HG03575 (cell line): ENCODE measurements at regions not wholly inside any gene's neighbourhood (a gene's known extent, or its start where the extent isn't known, plus 50 kb on each side); places are given as distances from the start of the nearest gene placed in this dataset.
"Not testable (repeated sequence)": the region's sequence is repeated elsewhere in the genome, so short reads cannot be mapped to it uniquely, and the experiment has no call there.

Source experiments
- ATAC-seq: cut with Tn5 transposase; IDR thresholded peaks from one replicate; pipeline ENCODE4 v1.9.1; 2021; ENCODE audit not compliant: unreplicated experiment, insufficient number of reproducible peaks, low FRiP score; ENCODE audit errors: extremely low read depth

DNA sequence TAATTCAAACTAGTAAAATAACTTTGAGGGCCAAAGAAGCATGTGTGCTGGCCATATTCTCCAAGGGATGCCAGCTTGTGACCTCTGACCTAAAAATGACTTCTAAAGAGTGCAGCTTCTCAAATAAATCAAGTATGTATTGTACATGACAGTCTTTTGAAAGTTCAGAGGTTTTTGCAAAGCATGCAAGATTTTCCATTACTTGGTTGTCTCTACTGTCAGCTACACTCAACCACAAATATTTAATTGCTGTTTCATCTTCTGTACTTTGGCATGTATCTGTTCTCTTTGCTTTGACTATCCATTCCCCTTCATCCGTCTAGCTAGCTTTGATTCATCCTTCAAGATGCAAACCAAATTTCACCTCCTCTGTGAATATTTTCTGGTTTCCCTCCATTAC is 121.9 kb upstream of the HS3ST2 start:
- ATAC-seq: no peak

DNA sequence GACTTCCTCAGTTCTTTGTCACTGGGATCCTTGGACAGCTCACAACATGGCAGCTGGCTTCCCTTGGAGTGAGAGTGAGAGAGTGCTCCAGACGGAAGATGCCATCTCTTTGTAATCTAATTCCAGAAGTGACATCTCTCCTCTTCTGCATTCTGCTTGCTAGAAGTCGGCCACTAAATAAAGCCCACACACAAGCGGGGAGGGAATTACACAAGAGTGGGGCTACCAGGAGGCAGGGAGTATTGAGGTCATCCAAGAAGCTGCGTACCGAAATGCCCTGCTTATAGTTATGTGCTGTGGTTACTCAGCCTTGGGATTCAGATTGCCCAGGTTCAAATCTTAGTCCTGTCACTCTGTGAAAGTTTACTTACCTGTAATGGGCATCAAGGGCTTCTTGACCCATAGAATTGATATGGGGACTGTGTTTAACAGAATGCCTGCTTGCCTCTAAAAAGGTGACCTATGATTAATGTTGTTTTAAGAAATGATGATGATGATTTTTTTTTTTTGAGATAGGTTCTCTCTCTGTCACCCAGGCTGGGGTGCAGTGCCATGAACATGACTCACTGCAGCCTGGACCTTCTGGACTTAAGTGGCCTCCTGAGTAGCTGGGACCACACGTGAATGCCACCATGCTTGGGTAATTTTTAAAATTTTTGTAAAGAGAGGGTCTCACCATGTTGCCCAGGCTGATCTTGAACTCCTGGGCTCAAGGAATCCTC is 120.9 kb upstream of the HS3ST2 start:
- ATAC-seq: no peak

DNA sequence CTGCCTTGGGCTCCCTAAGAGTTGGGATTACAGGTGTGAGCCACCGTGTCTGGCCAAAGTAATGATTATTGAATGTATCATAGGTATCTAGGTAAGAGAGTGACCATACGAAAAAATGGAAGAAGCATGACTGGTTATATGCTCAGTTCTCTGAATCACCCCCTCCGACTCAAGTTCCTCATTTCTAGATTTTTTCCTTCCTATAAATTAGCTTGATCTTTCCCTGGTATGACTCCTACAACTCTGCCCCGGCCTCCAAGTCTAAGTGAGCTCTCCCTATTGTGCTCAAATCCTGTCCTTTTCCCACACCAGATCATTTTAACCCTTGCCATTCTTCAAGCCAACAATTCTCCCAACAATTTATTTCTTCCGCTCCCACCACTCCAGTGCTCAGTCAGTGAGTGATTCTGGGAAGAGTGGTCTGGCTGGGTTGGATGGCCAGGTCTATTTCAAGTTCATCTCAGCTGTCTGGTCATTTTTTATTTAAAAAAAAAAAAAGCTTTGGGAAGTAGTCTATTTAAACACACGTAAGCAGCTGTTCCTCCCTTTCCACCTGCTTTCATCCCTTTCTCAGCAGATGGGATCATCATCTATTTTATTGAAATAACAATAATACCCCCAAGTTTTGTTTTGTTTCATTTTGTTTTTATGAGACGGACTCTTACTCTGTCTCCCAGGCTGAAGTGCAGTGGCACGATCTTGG is 120.2 kb upstream of the HS3ST2 start:
- no peak for ATAC-seq

DNA sequence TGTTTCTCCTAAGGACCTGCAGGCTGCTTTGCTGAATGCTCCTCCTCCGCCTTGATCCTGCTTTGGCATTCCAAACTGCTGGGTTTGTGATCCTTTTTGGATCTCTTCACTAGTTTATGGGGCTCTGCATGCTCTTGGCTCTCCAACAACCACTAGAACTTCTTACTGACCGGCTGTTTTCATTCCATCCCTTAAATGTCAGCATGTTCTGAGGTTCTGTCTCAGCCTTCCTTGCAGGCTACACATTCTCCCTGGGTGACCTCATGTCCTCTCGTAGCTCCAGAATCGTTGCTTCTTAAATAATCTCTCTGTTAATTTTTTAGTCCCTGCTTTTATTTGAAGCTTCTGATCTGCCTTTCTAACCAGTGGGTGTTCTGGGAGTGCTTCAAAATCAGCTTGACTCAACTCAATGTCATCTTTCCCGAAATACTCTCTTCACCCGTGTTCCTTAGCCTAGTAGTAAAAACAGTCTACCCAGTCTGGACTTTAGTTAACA is 119.0 kb upstream of the HS3ST2 start:
- ATAC-seq: no peak

DNA sequence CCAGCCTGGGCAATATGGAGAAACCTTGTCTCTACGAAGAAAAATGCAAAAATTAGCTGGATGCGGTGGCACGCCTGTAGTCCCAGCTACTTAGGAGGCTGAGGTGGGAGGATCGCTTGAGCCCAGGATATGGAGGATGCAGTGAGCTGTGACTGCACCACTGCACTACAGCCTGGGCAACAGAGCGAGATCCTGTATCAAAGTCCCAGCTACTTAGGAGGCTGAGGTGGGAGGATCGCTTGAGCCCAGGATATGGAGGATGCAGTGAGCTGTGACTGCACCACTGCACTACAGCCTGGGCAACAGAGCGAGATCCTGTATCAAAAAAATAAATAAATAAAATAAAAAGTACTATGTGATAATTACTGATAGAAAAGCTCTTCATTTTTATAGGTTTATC is 118.2 kb upstream of the HS3ST2 start:
- ATAC-seq: not testable (repeated sequence)

DNA sequence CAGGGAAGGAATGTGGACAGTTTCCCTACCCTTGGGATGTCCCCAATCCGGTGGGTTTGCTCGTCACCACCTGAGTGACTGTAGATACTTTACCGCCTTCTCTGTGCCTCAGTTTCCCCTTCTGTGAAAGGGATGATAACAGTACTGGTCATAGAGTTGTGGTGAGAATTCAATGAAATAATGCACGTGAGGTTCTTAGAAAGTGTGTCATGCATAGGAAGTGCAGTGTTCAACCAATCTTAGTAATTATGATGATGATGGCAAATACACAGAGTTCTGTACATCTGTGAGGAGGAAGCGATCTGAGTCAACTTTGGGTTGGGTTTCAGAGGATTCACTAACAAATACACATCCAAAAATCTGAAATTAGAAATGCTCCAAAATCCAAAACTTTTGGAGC is 114.6 kb upstream of the HS3ST2 start:
- ATAC-seq: no peak

DNA sequence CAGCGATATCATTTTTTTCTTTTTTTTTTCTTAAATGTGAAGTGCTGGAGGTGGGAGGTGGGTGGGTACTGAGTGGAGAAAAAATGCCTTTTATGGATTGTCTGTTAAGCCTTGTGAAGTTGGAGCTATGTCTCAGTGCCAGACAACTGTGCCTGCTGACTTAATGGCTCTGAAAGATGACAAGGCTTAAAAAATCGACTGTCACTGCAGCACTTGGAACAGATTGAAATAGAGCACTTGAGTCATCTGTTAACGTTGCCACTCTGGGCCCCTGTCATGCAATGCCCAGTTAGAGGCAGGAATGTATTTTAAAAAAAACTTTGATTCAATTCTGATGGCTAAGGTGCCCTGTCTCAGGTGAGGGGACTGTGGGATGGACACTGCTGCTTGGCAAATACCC is 108.2 kb upstream of the HS3ST2 start:
- ATAC-seq: no peak

DNA sequence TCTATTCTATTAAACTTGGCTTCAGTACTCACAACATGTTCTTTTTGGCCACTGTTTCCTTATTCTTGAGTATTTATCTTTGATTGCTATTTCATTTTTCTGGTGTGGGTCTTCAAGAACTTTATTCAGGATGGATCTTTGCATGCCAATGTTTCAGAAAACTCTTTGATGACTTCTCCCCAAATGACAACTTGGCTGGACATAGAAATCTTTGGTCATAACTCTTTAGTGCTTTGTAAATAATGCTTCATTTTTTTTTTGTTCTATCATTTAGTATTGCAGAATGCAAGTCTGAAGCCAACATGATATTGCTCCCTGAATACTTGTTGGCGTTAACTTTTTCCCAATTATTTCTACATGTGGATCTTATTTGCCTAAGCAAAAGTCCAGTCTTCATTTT is 103.6 kb upstream of the HS3ST2 start:
- ATAC-seq: no peak

DNA sequence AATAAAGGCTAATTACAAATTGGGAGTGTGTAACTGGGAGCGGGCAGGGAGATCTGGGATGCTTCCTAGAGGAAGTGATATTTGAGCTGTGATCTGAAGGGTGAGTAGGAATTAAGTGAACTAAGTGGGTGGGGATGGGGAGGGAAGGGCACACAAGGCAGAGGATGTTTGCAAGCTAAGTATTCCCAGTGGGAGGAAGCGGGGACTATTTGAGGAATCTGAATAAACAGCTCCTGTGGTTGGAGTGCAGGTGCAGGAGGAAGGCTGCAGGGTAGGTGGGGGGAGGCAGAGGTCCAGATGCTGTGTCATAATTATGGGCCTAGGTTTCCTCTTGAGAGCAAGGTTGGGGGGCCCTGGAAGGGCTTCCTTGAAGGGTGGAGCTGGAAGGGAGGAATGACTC is 102.1 kb upstream of the HS3ST2 start:
- no peak for ATAC-seq

DNA sequence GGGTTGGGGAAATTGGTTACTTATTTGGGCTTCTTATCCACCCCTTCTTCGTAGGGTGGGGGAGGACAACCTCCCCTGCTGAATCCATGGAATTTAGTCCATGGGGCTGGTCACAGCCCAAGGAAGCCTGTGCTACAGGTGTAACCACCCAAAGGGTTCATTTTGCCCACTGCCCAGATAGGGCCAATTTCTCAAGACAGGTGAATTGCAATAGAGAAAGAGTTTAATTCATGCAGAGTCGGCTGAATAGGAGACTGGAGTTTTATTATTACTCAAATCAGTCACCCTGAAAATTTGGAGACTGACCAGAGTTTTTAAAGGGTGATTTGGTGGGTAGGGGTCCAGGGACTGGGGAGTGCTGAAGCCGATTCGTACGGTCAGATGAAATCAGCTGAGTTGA is 101.5 kb upstream of the HS3ST2 start:
- no peak for ATAC-seq

DNA sequence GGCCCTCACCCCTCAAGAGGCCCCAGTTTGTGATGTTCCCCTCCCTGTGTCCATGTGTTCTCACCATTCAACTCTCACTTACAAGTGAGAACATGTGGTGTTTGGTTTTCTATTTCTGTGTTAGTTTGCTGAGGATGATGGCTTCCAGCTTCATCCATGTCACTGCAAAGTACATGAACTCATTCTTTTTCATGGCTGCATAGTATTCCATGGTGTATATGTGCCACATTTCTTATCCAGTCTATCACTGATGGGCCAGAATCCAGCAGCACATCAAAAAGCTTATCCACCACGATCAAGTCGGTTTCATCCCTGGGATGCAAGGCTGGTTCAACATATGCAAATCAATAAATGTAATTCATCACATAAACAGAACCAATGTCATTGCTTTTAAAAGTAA is 95.4 kb upstream of the HS3ST2 start:
- ATAC-seq: not testable (repeated sequence)

DNA sequence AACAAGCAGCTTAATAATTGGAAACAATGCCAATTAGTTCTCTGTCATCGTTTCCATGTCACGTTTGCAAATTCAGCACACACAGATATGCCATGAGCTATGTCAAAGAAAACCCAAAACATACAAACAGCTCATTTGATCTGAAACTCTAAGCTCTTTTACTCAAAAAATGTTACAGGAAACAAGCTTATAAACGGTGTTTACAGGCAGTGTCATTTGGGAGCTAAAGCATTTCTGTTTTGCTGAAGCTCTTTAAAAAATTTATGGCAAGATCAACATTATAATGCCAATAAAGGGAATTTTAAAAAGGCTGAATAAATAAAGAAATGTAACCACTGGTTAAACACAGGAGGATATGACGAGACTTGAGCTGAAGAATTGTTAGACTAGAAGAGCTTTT is 94.0 kb upstream of the HS3ST2 start:
- ATAC-seq: no peak

DNA sequence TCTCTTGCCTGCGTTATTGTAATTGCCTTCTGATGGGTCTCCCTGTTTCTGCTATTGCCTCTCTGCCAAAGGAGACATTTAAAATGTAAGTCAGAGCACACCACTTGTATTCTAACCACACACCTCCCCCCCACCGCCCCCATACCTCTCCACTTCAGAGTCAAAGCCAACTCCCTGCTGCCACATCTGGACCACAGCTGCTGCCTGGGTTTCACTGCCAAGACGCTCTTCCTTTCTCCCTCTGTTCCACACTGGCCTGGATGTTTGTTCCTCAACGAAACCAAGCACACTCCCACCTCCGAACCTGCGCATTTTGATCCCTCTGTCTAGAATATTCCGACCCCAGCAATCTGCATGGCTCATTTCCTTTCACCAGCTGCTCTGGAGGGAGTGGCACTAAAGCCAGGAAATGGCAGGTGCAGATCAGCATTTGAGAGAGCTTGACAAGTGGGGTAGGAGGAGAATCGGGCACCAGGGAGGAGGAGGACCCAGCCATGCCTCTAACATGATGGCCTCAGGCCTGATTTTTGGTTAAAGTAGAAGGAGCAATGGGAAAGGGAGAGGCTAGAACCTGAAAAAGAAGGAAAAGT is 92.4 kb upstream of the HS3ST2 start:
- ATAC-seq: no peak

DNA sequence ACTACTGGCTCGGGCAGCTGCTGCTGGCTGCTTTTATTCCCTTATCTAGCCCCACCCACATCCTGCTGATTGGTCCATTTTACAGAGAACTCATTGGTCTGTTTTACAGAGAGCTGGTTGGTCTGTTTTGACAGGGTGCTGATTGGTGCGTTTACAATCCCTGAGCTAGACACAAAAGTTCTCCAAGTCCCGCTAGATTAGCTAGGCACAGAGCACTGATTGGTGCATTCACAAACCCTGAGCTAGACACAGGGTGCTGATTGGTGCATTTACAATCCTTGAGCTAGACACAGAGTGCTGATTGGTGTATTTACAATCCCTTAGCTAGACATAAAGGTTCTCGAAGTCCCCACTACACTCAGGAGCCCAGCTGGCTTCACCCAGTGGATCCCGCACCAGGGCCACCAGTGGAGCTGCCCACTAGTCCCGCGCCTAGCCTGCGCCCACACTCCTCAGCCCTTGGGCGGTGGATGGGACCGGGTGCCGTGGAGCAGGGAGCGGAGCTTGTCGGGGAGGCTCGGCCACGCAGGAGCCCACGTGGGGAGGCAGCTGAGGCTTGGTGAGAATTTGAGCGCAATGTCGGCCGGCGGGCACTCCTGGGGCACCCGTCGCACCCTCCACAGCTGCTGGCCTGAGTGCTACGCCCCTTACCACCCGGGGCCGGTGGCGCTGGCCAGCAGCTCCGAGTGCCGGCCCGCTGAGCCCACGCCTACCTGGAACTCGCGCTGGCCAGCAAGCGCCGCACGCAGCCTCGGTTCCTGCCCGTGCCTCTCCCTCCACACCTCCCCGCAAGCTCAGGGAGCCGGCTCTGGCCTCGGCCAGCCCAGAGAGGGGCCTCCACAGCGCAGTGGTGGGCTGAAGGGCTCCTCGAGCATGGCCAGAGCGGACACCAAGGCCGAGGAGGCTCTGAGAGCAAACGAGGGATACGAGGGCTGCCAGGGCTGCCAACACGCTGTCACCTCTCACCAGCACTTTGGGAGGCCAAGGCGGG is 91.1 kb upstream of the HS3ST2 start:
- ATAC-seq: not testable (repeated sequence)

DNA sequence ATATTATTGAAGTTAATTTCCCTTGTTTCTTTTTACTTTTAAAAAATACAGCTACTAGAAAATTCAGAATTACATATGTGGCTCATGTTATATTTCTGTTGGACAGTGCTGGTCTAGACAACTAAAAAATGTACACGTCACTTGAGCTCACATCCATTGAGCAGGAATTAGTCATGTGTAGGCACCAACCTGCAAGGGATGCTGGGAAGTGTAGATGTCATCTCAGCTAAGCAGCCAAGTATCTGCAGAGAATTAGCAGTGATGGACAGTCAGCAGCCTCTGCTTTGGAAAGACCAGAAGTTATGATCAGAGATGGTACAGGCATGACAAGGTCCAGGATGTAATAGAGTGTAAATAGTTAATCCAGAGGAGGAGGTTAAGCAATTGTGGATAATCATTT is 87.1 kb upstream of the HS3ST2 start:
- ATAC-seq: no peak

DNA sequence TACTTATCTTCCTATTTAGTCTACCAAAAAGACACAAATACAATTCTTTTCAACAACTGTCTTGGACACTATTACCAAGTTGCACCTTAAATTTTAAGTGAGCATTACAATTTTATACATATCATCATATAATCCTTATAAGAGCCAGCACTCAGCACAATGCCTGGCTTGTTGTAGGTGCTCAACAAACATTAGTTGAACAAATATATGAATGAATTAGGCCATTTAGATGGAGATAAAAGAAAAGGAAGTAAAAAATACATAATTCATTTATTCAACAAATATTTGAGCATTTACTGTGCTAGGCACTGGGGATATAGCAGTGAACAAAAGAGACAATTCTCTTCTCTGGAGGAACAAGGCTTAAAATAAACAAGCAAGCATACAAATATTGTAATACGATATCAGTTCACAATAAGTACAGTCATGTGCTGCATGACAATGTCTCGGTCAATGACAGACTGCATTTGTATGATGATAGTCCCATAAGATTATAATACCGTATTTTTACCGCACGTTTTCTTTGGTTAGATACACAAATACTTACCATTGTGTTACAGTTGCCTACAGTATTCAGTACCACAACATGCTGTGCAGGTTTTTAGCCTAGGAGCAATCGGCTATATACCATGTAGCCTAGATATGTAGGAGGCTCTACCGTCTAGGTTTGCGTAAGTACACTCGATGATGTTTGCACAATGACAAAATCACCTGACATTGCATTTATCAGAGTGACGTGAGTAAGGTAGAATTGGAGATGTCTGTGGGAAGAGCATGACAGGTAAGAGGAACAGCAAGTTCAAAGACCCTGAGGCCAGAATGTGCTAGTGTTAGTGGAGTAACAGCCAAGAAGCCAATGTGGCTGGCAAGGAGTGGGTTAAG is 86.4 kb upstream of the HS3ST2 start:
- ATAC-seq: no peak

DNA sequence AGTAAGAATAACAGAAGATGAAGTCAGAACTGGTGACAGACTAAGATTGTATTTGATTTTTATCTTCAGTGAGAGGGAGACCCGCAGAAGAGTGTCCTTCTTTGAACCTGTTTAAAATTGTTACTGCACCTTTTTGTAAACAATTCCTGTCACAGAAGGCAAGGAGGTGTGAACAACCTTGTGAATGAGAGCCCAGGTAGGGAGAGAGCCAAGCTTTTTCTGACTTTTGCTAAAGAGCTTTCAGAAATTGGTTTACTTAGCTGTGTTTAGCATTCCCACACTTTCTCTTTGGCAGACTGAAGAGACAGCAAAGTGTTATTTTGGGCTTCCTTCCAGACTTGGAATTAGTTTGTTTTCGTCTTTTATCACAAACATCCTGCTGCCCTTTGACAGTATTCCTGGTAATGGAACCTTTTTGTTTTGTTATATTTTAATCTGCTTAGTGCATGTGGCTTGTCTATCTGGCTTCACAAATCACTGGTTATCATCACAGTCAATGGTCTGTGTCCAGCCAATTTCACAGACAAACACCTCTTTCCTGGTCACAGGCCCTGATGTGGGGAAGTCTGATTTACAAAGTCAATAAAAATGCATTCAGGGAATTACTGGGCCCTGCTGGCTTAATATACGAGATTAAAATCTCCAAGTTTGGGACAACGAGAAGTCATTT is 85.7 kb upstream of the HS3ST2 start:
- ATAC-seq: no peak

DNA sequence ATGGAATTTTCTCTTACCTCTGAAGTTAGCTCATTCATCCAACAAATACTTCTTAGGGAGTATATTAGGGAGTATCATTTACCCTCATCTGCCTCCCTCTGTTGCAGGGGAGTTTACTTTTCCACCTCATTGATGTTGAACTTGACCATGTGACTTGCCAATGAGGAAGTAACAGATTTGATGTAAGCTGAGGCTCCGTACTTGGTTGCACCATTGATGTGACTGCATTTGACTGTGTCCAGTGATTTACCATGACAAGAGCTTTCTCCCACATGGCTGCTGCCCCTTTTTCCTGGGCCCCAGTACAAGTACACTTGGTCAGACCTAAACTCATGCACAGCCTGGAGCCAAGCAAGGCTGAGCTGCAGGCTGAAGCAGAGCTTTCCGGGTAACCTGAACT is 81.6 kb upstream of the HS3ST2 start:
- no peak for ATAC-seq
